HG02870 (cell line): ENCODE measurements at regions not wholly inside any gene's neighbourhood (a gene's known extent, or its start where the extent isn't known, plus 50 kb on each side); places are given as distances from the start of the nearest gene placed in this dataset.
"Not testable (repeated sequence)": the region's sequence is repeated elsewhere in the genome, so short reads cannot be mapped to it uniquely, and the experiment has no call there.

Source experiments
- ATAC-seq: cut with Tn5 transposase; IDR thresholded peaks from one replicate; pipeline ENCODE4 v1.9.1; 2021; ENCODE audit warnings: mild to moderate bottlenecking, moderate library complexity; ENCODE audit not compliant: unreplicated experiment

GRCh38 chr4:29704059-29704458 is 1016.1 kb upstream of the PCDH7 start:
- no peak for ATAC-seq

- no peak for ATAC-seq
Observed at GRCh38 chr4:29708473-29708872, 1011.7 kb upstream of the PCDH7 start.

- ATAC-seq = no peak
Observed at GRCh38 chr4:29710519-29710918, 1009.6 kb upstream of the PCDH7 start.

- no peak for ATAC-seq
Observed at GRCh38 chr4:29711226-29711625, 1008.9 kb upstream of the PCDH7 start.

GRCh38 chr4:29717287-29718057 is 1002.7 kb upstream of the PCDH7 start:
- no peak for ATAC-seq

GRCh38 chr4:29718136-29718535 is 1002.0 kb upstream of the PCDH7 start:
- ATAC-seq = no peak

GRCh38 chr4:29722253-29722652 is 997.9 kb upstream of the PCDH7 start:
- ATAC-seq = no peak

GRCh38 chr4:29726938-29727337 is 993.2 kb upstream of the PCDH7 start:
- ATAC-seq = no peak

GRCh38 chr4:29734343-29735213 is 985.6 kb upstream of the PCDH7 start:
- no peak for ATAC-seq

GRCh38 chr4:29756966-29757365 is 963.2 kb upstream of the PCDH7 start:
- no peak for ATAC-seq

GRCh38 chr4:29762151-29762550 is 958.0 kb upstream of the PCDH7 start:
- no peak for ATAC-seq

GRCh38 chr4:29770627-29771026 is 949.5 kb upstream of the PCDH7 start:
- ATAC-seq = no peak

GRCh38 chr4:29788123-29788522 is 932.0 kb upstream of the PCDH7 start:
- not testable (repeated sequence) for ATAC-seq

- ATAC-seq = no peak
Observed at GRCh38 chr4:29805245-29805644, 914.9 kb upstream of the PCDH7 start.

GRCh38 chr4:29805916-29806480 is 914.2 kb upstream of the PCDH7 start:
- ATAC-seq = no peak

GRCh38 chr4:29817961-29818360 is 902.2 kb upstream of the PCDH7 start:
- no peak for ATAC-seq

GRCh38 chr4:29829067-29829466 is 891.1 kb upstream of the PCDH7 start:
- no peak for ATAC-seq

- no peak for ATAC-seq
Observed at GRCh38 chr4:29852537-29852936, 867.6 kb upstream of the PCDH7 start.

GRCh38 chr4:29853833-29854232 is 866.3 kb upstream of the PCDH7 start:
- no peak for ATAC-seq

GRCh38 chr4:29861307-29861706 is 858.9 kb upstream of the PCDH7 start:
- ATAC-seq = no peak

- ATAC-seq = no peak
Observed at GRCh38 chr4:29867412-29867811, 852.8 kb upstream of the PCDH7 start.

- no peak for ATAC-seq
Observed at GRCh38 chr4:29900336-29900735, 819.8 kb upstream of the PCDH7 start.
